ENCODE measurements at regions not wholly inside any gene's neighbourhood (a gene's known extent, or its start where the extent isn't known, plus 50 kb on each side); places are given as distances from the start of the nearest gene placed in this dataset.
"Not testable (repeated sequence)": the region's sequence is repeated elsewhere in the genome, so short reads cannot be mapped to it uniquely, and the experiment has no call there.

GRCh38 chr6:56746767-56747504, 104.2 kb upstream of the DST start:
- peaks cover 12% of the 10 kb centered on the region for H3K27me3 Mint-ChIP-seq
- no peak overlapping the region for H3K27ac Mint-ChIP-seq
- no peaks in the 10 kb centered on the region for H3K9me3 Mint-ChIP-seq
- H3K4me1 Mint-ChIP-seq = peaks cover 10% of the 10 kb centered on the region
- no peaks in the 10 kb centered on the region for H3K36me3 Mint-ChIP-seq
- DNase-seq = no peak
- no peak overlapping the region for H3K4me3 Mint-ChIP-seq

GRCh38 chr6:56745971-56746370, 103.3 kb upstream of the DST start:
- no peaks in the 10 kb centered on the region for H3K9me3 Mint-ChIP-seq
- H3K27ac Mint-ChIP-seq = no peak overlapping the region
- peaks cover 10% of the 10 kb centered on the region for H3K4me1 Mint-ChIP-seq
- H3K4me3 Mint-ChIP-seq = no peak overlapping the region
- H3K27me3 Mint-ChIP-seq = peaks cover 15% of the 10 kb centered on the region
- no peaks in the 10 kb centered on the region for H3K36me3 Mint-ChIP-seq
- DNase-seq = no peak

GRCh38 chr6:56745081-56745480, 102.4 kb upstream of the DST start:
- peaks cover 15% of the 10 kb centered on the region for H3K27me3 Mint-ChIP-seq
- peaks cover 10% of the 10 kb centered on the region for H3K4me1 Mint-ChIP-seq
- no peak overlapping the region for H3K4me3 Mint-ChIP-seq
- no peak for DNase-seq
- H3K36me3 Mint-ChIP-seq = no peaks in the 10 kb centered on the region
- no peaks in the 10 kb centered on the region for H3K9me3 Mint-ChIP-seq
- no peak overlapping the region for H3K27ac Mint-ChIP-seq

GRCh38 chr6:56744528-56744927, 101.8 kb upstream of the DST start:
- Mint-ChIP-seq H3K36me3 (no peaks in the 10 kb centered on the region), H3K27ac (no peak overlapping the region), H3K4me3 (no peak overlapping the region), H3K27me3 (peaks cover 15% of the 10 kb centered on the region), H3K9me3 (no peaks in the 10 kb centered on the region), H3K4me1 (peaks cover 6% of the 10 kb centered on the region)
- no peak for DNase-seq

- Mint-ChIP-seq H3K36me3 (no peaks in the 10 kb centered on the region), H3K4me3 (no peak overlapping the region), H3K9me3 (no peaks in the 10 kb centered on the region), H3K27me3 (peaks cover 15% of the 10 kb centered on the region), H3K4me1 (peaks cover 3% of the 10 kb centered on the region), H3K27ac (no peak overlapping the region)
- no peak for DNase-seq
Observed at GRCh38 chr6:56742122-56742791, 99.6 kb upstream of the DST start.

GRCh38 chr6:56741472-56741871, 98.8 kb upstream of the DST start:
- no peak overlapping the region for H3K27ac Mint-ChIP-seq
- no peak overlapping the region for H3K4me3 Mint-ChIP-seq
- no peak for DNase-seq
- H3K36me3 Mint-ChIP-seq = no peaks in the 10 kb centered on the region
- peaks cover 3% of the 10 kb centered on the region for H3K4me1 Mint-ChIP-seq
- H3K27me3 Mint-ChIP-seq = peaks cover 15% of the 10 kb centered on the region
- no peaks in the 10 kb centered on the region for H3K9me3 Mint-ChIP-seq

GRCh38 chr6:56739836-56740815, 97.4 kb upstream of the DST start:
- no peak overlapping the region for H3K27ac Mint-ChIP-seq
- H3K27me3 Mint-ChIP-seq = peaks cover 15% of the 10 kb centered on the region
- no peak overlapping the region for H3K4me3 Mint-ChIP-seq
- DNase-seq = no peak
- H3K9me3 Mint-ChIP-seq = no peaks in the 10 kb centered on the region
- H3K36me3 Mint-ChIP-seq = no peaks in the 10 kb centered on the region
- H3K4me1 Mint-ChIP-seq = peaks cover 3% of the 10 kb centered on the region

GRCh38 chr6:56736804-56737203, 94.1 kb upstream of the DST start:
- Mint-ChIP-seq H3K4me3 (no peak overlapping the region), H3K27ac (no peak overlapping the region), H3K9me3 (no peaks in the 10 kb centered on the region), H3K27me3 (peaks cover 3% of the 10 kb centered on the region), H3K4me1 (no peaks in the 10 kb centered on the region), H3K36me3 (no peaks in the 10 kb centered on the region)
- no peak for DNase-seq

GRCh38 chr6:56734335-56734734, 91.6 kb upstream of the DST start:
- no peak overlapping the region for H3K4me3 Mint-ChIP-seq
- H3K27me3 Mint-ChIP-seq = no peaks in the 10 kb centered on the region
- no peaks in the 10 kb centered on the region for H3K9me3 Mint-ChIP-seq

GRCh38 chr6:56733211-56733697, 90.6 kb upstream of the DST start:
- Mint-ChIP-seq H3K9me3 (no peaks in the 10 kb centered on the region), H3K27ac (no peak overlapping the region), H3K36me3 (no peaks in the 10 kb centered on the region), H3K4me1 (no peaks in the 10 kb centered on the region), H3K4me3 (no peak overlapping the region), H3K27me3 (no peaks in the 10 kb centered on the region)
- no peak for DNase-seq

More at GRCh38 chr6:56734335-56734734, 91.6 kb upstream of the DST start:
- no peaks in the 10 kb centered on the region for H3K36me3 Mint-ChIP-seq
- no peaks in the 10 kb centered on the region for H3K4me1 Mint-ChIP-seq
- no peak for DNase-seq
- H3K27ac Mint-ChIP-seq = no peak overlapping the region

GRCh38 chr6:56732517-56732916, 89.8 kb upstream of the DST start:
- H3K27me3 Mint-ChIP-seq = peaks cover 3% of the 10 kb centered on the region
- no peaks in the 10 kb centered on the region for H3K36me3 Mint-ChIP-seq
- H3K4me1 Mint-ChIP-seq = no peaks in the 10 kb centered on the region
- no peaks in the 10 kb centered on the region for H3K9me3 Mint-ChIP-seq
- H3K4me3 Mint-ChIP-seq = no peak overlapping the region
- no peak for DNase-seq
- H3K27ac Mint-ChIP-seq = no peak overlapping the region

- no peaks in the 10 kb centered on the region for H3K4me1 Mint-ChIP-seq
- no peak for DNase-seq
- H3K4me3 Mint-ChIP-seq = no peak overlapping the region
- H3K9me3 Mint-ChIP-seq = no peaks in the 10 kb centered on the region
- no peaks in the 10 kb centered on the region for H3K36me3 Mint-ChIP-seq
- H3K27me3 Mint-ChIP-seq = peaks cover 4% of the 10 kb centered on the region
- H3K27ac Mint-ChIP-seq = no peak overlapping the region
Observed at GRCh38 chr6:56730663-56731529, 88.2 kb upstream of the DST start.

- Mint-ChIP-seq H3K4me3 (no peak overlapping the region), H3K4me1 (no peaks in the 10 kb centered on the region), H3K9me3 (no peaks in the 10 kb centered on the region), H3K36me3 (no peaks in the 10 kb centered on the region), H3K27me3 (peaks cover 4% of the 10 kb centered on the region), H3K27ac (no peak overlapping the region)
- DNase-seq = no peak
Observed at GRCh38 chr6:56729719-56730118, 87.0 kb upstream of the DST start.

GRCh38 chr6:56729166-56729565, 86.5 kb upstream of the DST start:
- H3K27me3 Mint-ChIP-seq, H3K36me3 Mint-ChIP-seq, H3K4me3 Mint-ChIP-seq, H3K9me3 Mint-ChIP-seq, H3K27ac Mint-ChIP-seq, DNase-seq, H3K4me1 Mint-ChIP-seq: not testable (repeated sequence)
